Uterus (tissue), 3 donors: ENCODE measurements at regions not wholly inside any gene's neighbourhood (a gene's known extent, or its start where the extent isn't known, plus 50 kb on each side); places are given as distances from the start of the nearest gene placed in this dataset.

ENCODE experiments used
- DNase-seq, 2 donors: peaks; one replicate each; pipeline ENCODE4 v3.0.0-alpha.2; 2019 to 2020
- H3K27ac ChIP-seq, 2 donors: fragments of 200-600 bp; sonication (generic); 1 replicate in 1 of 2; 2 replicates in 1 of 2; pipeline ENCODE4 v1.5.1; 2016 to 2018
- H3K27me3 ChIP-seq, 2 donors: fragments of 200-600 bp; sonication (generic); one replicate each; pipeline ENCODE4 v1.5.1; 2018 to 2019; ENCODE audit warnings: control low read depth in 1 of 2
- H3K36me3 ChIP-seq, 2 donors: fragments of 200-600 bp; sonication (generic); one replicate each; pipeline ENCODE4 v1.5.1; 2019; ENCODE audit warnings: control low read depth in 1 of 2
- H3K4me1 ChIP-seq, 2 donors: fragments of 200-600 bp; sonication (generic); one replicate each; pipeline ENCODE4 v1.5.1; 2018 to 2019; ENCODE audit warnings: control low read depth in 1 of 2
- H3K4me3 ChIP-seq, 2 donors: fragments of 200-600 bp; sonication (generic); 1 replicate in 1 of 2; 2 replicates in 1 of 2; pipeline ENCODE4 v1.5.1; 2018 to 2019; ENCODE audit warnings: mild to moderate bottlenecking in 1 of 2
- H3K9me3 ChIP-seq, 2 donors: fragments of 200-600 bp; sonication (generic); one replicate each; pipeline ENCODE4 v1.5.1; 2019; ENCODE audit warnings: control low read depth in 1 of 2
- CTCF ChIP-seq, 4 experiments: fragments of 200-600 bp in 2 of 4; fragments of 450-650 bp in 2 of 4; sonication (generic) in 2 of 4; IDR thresholded peaks; one replicate each; pipeline ENCODE4 v1.5.1; 2016 to 2019; ENCODE audit warnings: antibody characterized with exemption in 4 of 4, mild to moderate bottlenecking in 2 of 4, moderate library complexity in 1 of 4
- POLR2A ChIP-seq, 2 donors: fragments of 450-650 bp; IDR thresholded peaks; one replicate each; pipeline ENCODE4 v1.6.1; 2016; ENCODE audit warnings: antibody characterized with exemption in 2 of 2, mild to moderate bottlenecking in 1 of 2, moderate library complexity in 1 of 2
- intact Hi-C: fragments of 100-400 bp; cut with DNase I; formaldehyde crosslinking; loops from one replicate; pipeline ENCODE4 v1.15.1; 2023; ENCODE audit warnings: low total_unique reads
- donor health status: DM: yes; HTN: yes; CAD: no.

- no peak overlapping the region for H3K4me3 ChIP-seq
- H3K27me3 ChIP-seq: no peaks in the 10 kb centered on the region
Measured at GRCh38 chr22:48635031-48635430, 1192.6 kb downstream of the BRD1 start.

GRCh38 chr22:48633996-48634836 is 1193.5 kb downstream of the BRD1 start:
- Histone ChIP-seq H3K4me1 (no peaks in the 10 kb centered on the region), H3K4me3 (no peak overlapping the region), H3K27me3 (no peaks in the 10 kb centered on the region), H3K9me3 (no peaks in the 10 kb centered on the region), H3K27ac (no peak overlapping the region), H3K36me3 (no peaks in the 10 kb centered on the region)
- TF ChIP-seq CTCF (IDR thresholded peaks at IDR 0.05) (no peak), POLR2A (IDR thresholded peaks at IDR 0.05) (no peak)
- intact Hi-C loops: no loop called here
- DNase-seq: no peak

More at GRCh38 chr22:48635031-48635430, 1192.6 kb downstream of the BRD1 start:
- Histone ChIP-seq H3K4me1 (no peaks in the 10 kb centered on the region), H3K9me3 (no peaks in the 10 kb centered on the region), H3K36me3 (no peaks in the 10 kb centered on the region), H3K27ac (no peak overlapping the region)
- intact Hi-C loops: no loop called here
- TF ChIP-seq CTCF (IDR thresholded peaks at IDR 0.05): no peak
- no peak for TF ChIP-seq POLR2A (IDR thresholded peaks at IDR 0.05)
- DNase-seq: no peak

DNA sequence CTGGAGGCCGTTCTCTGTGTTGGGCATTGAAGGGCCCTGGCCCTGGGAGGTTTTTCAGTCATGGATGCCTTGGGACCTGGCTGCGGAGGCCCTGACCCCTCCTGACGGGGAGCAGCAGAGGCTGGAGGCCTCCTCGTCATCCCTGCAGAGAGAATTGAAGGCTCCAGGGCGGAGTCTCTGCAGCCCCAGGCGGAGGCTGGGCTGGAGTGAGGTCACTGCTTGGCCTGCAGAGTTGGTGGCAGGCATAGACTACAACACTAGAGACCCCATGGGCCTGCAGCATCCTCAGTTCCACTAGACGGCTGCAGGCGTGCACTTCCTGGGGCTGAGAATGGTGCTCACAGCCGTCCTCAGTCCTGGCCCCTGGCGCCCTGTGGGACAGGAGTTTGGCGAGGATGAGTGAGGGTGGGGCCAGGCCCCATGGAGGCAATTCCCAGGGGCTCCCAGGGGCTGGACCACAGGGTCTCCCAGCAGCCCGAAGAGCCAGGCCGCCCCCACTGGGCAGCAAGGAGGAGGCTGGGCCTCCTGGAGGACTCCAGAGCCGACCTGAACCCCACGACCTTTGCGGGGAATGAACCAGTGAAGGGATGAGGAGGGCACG is 1194.9 kb downstream of the BRD1 start:
- TF ChIP-seq CTCF (IDR thresholded peaks at IDR 0.05): no peak
- no peak for TF ChIP-seq POLR2A (IDR thresholded peaks at IDR 0.05)
- H3K27ac ChIP-seq: no peak overlapping the region

GRCh38 chr22:48631288-48631863 is 1196.3 kb downstream of the BRD1 start:
- TF ChIP-seq CTCF (IDR thresholded peaks at IDR 0.05) (no peak), POLR2A (IDR thresholded peaks at IDR 0.05) (no peak)
- Histone ChIP-seq H3K4me3 (no peak overlapping the region), H3K36me3 (no peaks in the 10 kb centered on the region), H3K4me1 (no peaks in the 10 kb centered on the region), H3K9me3 (no peaks in the 10 kb centered on the region), H3K27me3 (no peaks in the 10 kb centered on the region), H3K27ac (no peak overlapping the region)
- DNase-seq: no peak
- intact Hi-C loops: no loop called here

More for the DNA sequence above, 1194.9 kb downstream of the BRD1 start:
- Histone ChIP-seq H3K4me3 (no peak overlapping the region), H3K9me3 (no peaks in the 10 kb centered on the region), H3K4me1 (no peaks in the 10 kb centered on the region), H3K27me3 (no peaks in the 10 kb centered on the region), H3K36me3 (no peaks in the 10 kb centered on the region)
- DNase-seq: no peak
- intact Hi-C loops: no loop called here

DNA sequence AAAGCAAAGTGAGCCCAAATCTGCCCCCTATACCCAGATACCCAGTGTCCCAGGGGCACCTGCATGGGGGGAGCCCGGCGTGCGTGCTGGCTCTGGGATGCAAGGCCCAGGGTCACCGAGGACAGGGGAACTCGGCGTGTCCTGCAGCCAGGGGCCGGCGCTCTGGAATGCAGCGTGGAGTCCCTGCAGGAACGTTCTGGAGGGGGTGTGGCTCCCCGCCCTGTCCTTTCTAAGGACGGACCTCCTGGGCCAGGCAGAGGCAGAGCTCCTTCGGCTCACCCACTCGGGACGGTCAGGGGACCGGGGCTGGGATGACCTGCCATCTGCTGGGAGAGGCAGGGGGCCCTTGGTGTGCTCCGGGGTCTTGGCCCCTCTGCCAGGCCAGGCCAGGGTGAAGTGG is 1196.8 kb downstream of the BRD1 start:
- TF ChIP-seq POLR2A (IDR thresholded peaks at IDR 0.05): no peak
- TF ChIP-seq CTCF (IDR thresholded peaks at IDR 0.05): no peak
- H3K27ac ChIP-seq: no peak overlapping the region
- intact Hi-C loops: no loop called here
- no peak for DNase-seq
- no peaks in the 10 kb centered on the region for H3K36me3 ChIP-seq
- no peaks in the 10 kb centered on the region for H3K9me3 ChIP-seq
- no peaks in the 10 kb centered on the region for H3K27me3 ChIP-seq
- no peaks in the 10 kb centered on the region for H3K4me1 ChIP-seq
- no peak overlapping the region for H3K4me3 ChIP-seq
